GM12878 (cell line): ENCODE measurements at regions not wholly inside any gene's neighbourhood (a gene's known extent, or its start where the extent isn't known, plus 50 kb on each side); places are given as distances from the start of the nearest gene placed in this dataset.

Experiments used
- FOXM1 ChIP-seq: IDR thresholded peaks from 2 replicates; pipeline ENCODE4 v1.6.1; 2012; ENCODE audit warnings: low read depth, mild to moderate bottlenecking, inconsistent platforms, low read length, moderate library complexity
- NBN ChIP-seq: fragments of 450-650 bp; IDR thresholded peaks from 2 replicates; pipeline ENCODE4 v1.6.1; 2016
- NFYA ChIP-seq: IDR thresholded peaks from 2 replicates; pipeline ENCODE4 v1.6.1; 2011; ENCODE audit warnings: low read depth, mild to moderate bottlenecking, low read length, improper control_type of control experiment, borderline replicate concordance
- NR2C2 ChIP-seq: IDR thresholded peaks from 2 replicates; pipeline ENCODE4 v1.6.1; 2011; ENCODE audit warnings: borderline replicate concordance, low read depth; ENCODE audit not compliant: control insufficient read depth, insufficient read length
- RFX5 ChIP-seq: IDR thresholded peaks from 2 replicates; pipeline ENCODE4 v1.6.1; 2011; ENCODE audit warnings: low read depth, low read length, improper control_type of control experiment
- ZNF217 ChIP-seq: fragments of 450-650 bp; IDR thresholded peaks from 2 replicates; pipeline ENCODE4 v1.6.1; 2017; ENCODE audit warnings: antibody characterized with exemption, mild to moderate bottlenecking

DNA sequence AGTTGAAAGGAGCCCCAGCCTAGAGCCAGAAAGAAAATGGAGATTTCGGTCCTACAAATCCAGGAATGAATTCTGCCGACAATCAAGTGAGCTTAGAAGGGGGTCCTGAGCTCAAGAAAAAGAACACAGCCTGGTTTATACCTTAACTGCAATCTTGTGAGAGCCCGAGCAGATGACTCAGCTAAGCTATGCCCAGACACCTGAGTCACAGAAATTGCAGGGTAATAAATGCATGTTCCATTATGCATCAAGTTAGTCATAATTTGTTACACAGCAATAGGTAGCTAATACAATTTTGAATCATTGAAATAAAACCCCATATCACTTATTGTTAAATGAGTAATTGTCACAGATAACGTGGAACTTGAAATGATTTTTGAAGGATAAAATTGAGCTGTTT is 111.8 kb upstream of the FOXP2 start:
- TF ChIP-seq RFX5 (no peak), NBN (no peak), NR2C2 (no peak), FOXM1 (no peak), ZNF217 (no peak), NFYA (no peak)
